ENCODE measurements at regions not wholly inside any gene's neighbourhood (a gene's known extent, or its start where the extent isn't known, plus 50 kb on each side); places are given as distances from the start of the nearest gene placed in this dataset.

DNA sequence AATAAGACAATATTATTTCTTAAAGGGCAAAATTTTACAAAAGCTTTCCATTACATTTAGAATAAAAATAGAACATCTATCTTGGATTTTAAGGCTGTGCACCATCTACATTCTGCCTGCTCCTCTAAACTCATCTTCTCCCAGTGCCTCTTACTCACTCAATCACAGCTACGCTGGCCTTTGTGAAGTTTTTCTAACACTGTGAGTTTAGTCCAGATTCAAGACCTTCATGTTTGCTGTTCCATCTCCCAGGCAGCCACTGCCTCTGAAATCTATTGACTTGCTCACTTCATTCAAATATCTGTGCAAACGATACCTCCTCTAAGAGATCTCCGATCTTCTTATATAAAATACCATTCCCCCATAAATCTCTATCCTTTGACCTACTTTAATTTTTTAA is 673.4 kb upstream of the KIF2B start:
- Histone ChIP-seq H3K4me3 (no peak overlapping the region), H3K9me3 (no peaks in the 10 kb centered on the region), H3K36me3 (no peaks in the 10 kb centered on the region), H3K27me3 (no peaks in the 10 kb centered on the region), H3K4me1 (no peaks in the 10 kb centered on the region), H3K27ac (no peak overlapping the region)
- DNase-seq, result no peak
- intact Hi-C loops (cut with DNase I), result no loop called here
- WGBS, 2 donors, result 63 to 83% methylated on average over 3 of the region's 3 CpGs
- TF ChIP-seq, protein P1, sequence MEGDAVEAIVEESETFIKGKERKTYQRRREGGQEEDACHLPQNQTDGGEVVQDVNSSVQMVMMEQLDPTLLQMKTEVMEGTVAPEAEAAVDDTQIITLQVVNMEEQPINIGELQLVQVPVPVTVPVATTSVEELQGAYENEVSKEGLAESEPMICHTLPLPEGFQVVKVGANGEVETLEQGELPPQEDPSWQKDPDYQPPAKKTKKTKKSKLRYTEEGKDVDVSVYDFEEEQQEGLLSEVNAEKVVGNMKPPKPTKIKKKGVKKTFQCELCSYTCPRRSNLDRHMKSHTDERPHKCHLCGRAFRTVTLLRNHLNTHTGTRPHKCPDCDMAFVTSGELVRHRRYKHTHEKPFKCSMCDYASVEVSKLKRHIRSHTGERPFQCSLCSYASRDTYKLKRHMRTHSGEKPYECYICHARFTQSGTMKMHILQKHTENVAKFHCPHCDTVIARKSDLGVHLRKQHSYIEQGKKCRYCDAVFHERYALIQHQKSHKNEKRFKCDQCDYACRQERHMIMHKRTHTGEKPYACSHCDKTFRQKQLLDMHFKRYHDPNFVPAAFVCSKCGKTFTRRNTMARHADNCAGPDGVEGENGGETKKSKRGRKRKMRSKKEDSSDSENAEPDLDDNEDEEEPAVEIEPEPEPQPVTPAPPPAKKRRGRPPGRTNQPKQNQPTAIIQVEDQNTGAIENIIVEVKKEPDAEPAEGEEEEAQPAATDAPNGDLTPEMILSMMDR (IDR thresholded peaks at IDR 0.05), result no peak
- no peak for TF ChIP-seq POLR2A (IDR thresholded peaks at IDR 0.05)

DNA sequence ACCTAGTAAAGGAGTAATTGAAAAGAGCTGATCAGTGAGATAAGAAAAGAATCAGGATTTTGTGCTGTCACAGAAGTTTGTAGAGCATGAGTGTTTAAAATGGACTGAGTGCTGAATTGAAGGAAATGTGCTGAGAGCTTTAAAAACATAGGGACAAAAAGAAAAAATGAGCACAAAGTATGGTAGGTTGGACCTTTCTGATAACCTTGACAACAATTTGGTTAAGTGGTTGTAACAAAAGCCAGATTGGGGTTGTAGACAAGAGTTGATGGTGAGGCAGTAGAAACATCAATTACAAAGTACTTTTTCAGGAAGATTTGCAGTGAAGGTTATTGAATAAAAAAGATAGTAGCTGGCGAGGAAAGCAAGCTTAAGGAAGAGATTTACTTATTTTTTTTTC is 674.7 kb upstream of the KIF2B start:
- Histone ChIP-seq H3K27ac (no peak overlapping the region), H3K4me3 (no peak overlapping the region), H3K4me1 (no peaks in the 10 kb centered on the region), H3K27me3 (no peaks in the 10 kb centered on the region), H3K36me3 (no peaks in the 10 kb centered on the region), H3K9me3 (no peaks in the 10 kb centered on the region)
- no peak for DNase-seq
- WGBS, 2 donors, result 65 to 67% methylated on average over 1 of the region's 1 CpG
- TF ChIP-seq, protein P1 (IDR thresholded peaks at IDR 0.05), result no peak
- TF ChIP-seq POLR2A (IDR thresholded peaks at IDR 0.05), result no peak
- intact Hi-C loops (cut with DNase I), result no loop called here

DNA sequence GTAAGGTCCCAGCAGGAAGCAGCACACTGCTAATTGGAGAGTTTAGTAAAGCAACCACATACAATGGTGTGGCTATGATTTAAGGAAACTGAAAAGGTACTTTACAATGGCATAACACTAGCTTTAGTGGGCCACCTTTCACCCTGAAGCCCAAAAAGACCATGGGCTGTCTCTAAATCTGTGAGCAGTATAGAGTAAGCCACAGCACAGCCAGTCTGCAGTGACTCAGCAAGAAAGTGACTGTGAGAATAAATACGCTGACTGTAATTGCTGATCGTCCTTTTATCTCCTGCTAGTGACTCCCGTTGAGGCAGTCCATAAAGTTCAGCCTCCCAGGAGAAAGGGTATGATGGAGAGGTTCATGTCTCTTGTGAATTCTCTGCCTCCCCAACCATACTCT is 679.8 kb upstream of the KIF2B start:
- H3K9me3 ChIP-seq, result no peaks in the 10 kb centered on the region
- WGBS, 2 donors, result 42 to 45% methylated on average over 3 of the region's 3 CpGs
- H3K4me3 ChIP-seq, result no peak overlapping the region
- H3K27me3 ChIP-seq, result no peaks in the 10 kb centered on the region
- TF ChIP-seq, protein P1 (IDR thresholded peaks at IDR 0.05), result no peak
- TF ChIP-seq POLR2A (IDR thresholded peaks at IDR 0.05), result no peak
- no peaks in the 10 kb centered on the region for H3K36me3 ChIP-seq
- no peaks in the 10 kb centered on the region for H3K4me1 ChIP-seq
- no peak overlapping the region for H3K27ac ChIP-seq
- intact Hi-C loops (cut with DNase I), result no loop called here
- DNase-seq, result no peak

DNA sequence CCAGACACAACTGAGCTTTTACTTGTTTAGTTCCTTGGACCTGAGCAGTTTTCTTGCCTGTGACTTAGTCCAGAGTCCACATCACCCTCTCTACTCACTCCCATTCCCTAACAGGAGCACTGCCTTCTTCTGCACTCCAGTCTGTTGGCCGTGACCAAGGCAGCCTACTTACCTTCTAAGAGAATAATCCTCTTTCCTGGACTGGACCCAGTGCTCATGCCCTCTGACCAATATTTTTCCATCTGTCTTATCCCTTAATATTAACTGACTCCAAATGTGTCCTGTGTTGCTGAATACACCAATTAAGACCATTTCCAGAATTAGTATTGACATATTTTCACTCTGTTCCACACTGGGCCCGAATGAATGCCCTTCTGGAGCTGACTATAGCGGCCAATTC is 681.0 kb upstream of the KIF2B start:
- no peak overlapping the region for H3K4me3 ChIP-seq
- intact Hi-C loops (cut with DNase I), result no loop called here

DNA sequence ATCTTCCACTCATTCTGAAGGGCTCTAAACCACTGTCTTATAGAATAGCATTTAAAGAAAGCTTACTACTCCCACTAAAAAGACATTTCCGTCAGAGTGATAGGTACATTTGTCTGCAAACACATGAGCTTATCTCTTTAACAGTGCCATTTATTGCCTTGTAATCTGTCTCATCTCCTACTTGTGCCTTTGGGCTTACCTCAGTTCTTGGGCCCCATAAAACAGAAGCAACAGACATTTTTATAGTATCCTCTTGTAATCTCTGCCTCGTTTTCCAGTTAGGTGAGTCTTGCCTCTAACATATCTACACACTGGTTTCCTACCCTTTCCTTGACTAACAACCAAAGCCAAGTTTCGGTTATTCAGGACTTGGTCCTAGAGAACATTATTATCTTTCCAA is 681.4 kb upstream of the KIF2B start:
- intact Hi-C loops (cut with DNase I), result no loop called here
- no peak overlapping the region for H3K4me3 ChIP-seq
- no peak for TF ChIP-seq POLR2A (IDR thresholded peaks at IDR 0.05)
- TF ChIP-seq, protein P1 (IDR thresholded peaks at IDR 0.05), result no peak
- H3K27ac ChIP-seq, result no peak overlapping the region
- H3K4me1 ChIP-seq, result no peaks in the 10 kb centered on the region
- H3K27me3 ChIP-seq, result no peaks in the 10 kb centered on the region
- no peak for DNase-seq
- 53 to 57% methylated on average over 3 of the region's 3 CpGs for WGBS, 2 donors
- H3K9me3 ChIP-seq, result no peaks in the 10 kb centered on the region
- no peaks in the 10 kb centered on the region for H3K36me3 ChIP-seq

More for the DNA sequence above, 681.0 kb upstream of the KIF2B start:
- no peaks in the 10 kb centered on the region for H3K4me1 ChIP-seq
- DNase-seq, result no peak
- H3K27ac ChIP-seq, result no peak overlapping the region
- no peaks in the 10 kb centered on the region for H3K9me3 ChIP-seq
- no peaks in the 10 kb centered on the region for H3K36me3 ChIP-seq
- H3K27me3 ChIP-seq, result no peaks in the 10 kb centered on the region
- no peak for TF ChIP-seq POLR2A (IDR thresholded peaks at IDR 0.05)
- TF ChIP-seq, protein P1 (IDR thresholded peaks at IDR 0.05), result no peak
- 78 to 83% methylated on average over 3 of the region's 3 CpGs for WGBS, 2 donors

All from esophagus squamous epithelium (tissue), 5 donors.